GM10248 (cell line): ENCODE measurements at regions not wholly inside any gene's neighbourhood (a gene's known extent, or its start where the extent isn't known, plus 50 kb on each side); places are given as distances from the start of the nearest gene placed in this dataset.

Experiments used
- CTCF ChIA-PET: fragments of 300-600 bp; sonication (Branson Sonifier 250); formaldehyde crosslinking; extraction: SDS; loops from one replicate; lab custom pipeline; 2021; ENCODE audit warnings: antibody characterized with exemption; lab: Yijun Ruan, JAX
- POLR2A ChIA-PET: fragments of 350-650 bp; sonication (Branson Sonifier 250); formaldehyde crosslinking; extraction: SDS; loops from one replicate; lab custom pipeline; 2020; ENCODE audit warnings: antibody characterized with exemption; lab: Yijun Ruan, JAX
- DNase-seq: peaks from one replicate; pipeline ENCODE4 v3.0.0; 2012; ENCODE audit errors: extremely low spot score
- CTCF ChIP-seq: IDR thresholded peaks from 2 replicates; pipeline ENCODE4 v1.5.1; 2012; ENCODE audit warnings: mild to moderate bottlenecking, low read depth; ENCODE audit errors: extremely low read depth, missing control alignments, control extremely low read depth

- CTCF ChIA-PET = no interaction called here
Measured at GRCh38 chr3:10616321-10616720, 110.9 kb upstream of the ATP2B2 start.

GRCh38 chr3:10619989-10620832 is 114.8 kb upstream of the ATP2B2 start:
- POLR2A ChIA-PET = no interaction called here
- TF ChIP-seq CTCF = no peak
- DNase-seq = no peak
- CTCF ChIA-PET = interaction anchor here (0.6 kb wide), 1 partner anchor 51 kb away, joined by 3 read pairs; no protein-coding TSS in a partner anchor

More at GRCh38 chr3:10616321-10616720, 110.9 kb upstream of the ATP2B2 start:
- no peak for TF ChIP-seq CTCF
- POLR2A ChIA-PET = no interaction called here
- DNase-seq = no peak

- TF ChIP-seq CTCF = no peak
- POLR2A ChIA-PET = no interaction called here
- no peak for DNase-seq
- CTCF ChIA-PET = no interaction called here
Measured at GRCh38 chr3:10620833-10621082, 115.4 kb upstream of the ATP2B2 start.

GRCh38 chr3:10623578-10624275 is 118.3 kb upstream of the ATP2B2 start:
- no peak for DNase-seq
- ChIA-PET CTCF (no interaction called here), POLR2A (no interaction called here)
- TF ChIP-seq CTCF = no peak

GRCh38 chr3:10625323-10625722 is 119.9 kb upstream of the ATP2B2 start:
- CTCF ChIA-PET = no interaction called here
- POLR2A ChIA-PET = no interaction called here
- no peak for TF ChIP-seq CTCF
- no peak for DNase-seq

- TF ChIP-seq CTCF = no peak
- POLR2A ChIA-PET = no interaction called here
- CTCF ChIA-PET = interaction anchor here (1.6 kb wide), 1 partner anchor 11 kb away, joined by 4 read pairs; no protein-coding TSS in a partner anchor
- DNase-seq = no peak
Measured at GRCh38 chr3:10627884-10628572, 122.6 kb upstream of the ATP2B2 start.
